Activated CD4-positive, CD25-positive, alpha-beta regulatory T cell treated with anti-CD3 and anti-CD28 coated beads, Interleukin-2, amount 50 U/mL, for 16 hours (primary cell): ENCODE measurements at regions not wholly inside any gene's neighbourhood (a gene's known extent, or its start where the extent isn't known, plus 50 kb on each side); places are given as distances from the start of the nearest gene placed in this dataset.

Source experiments
- DNase-seq: peaks from one replicate; pipeline ENCODE4 v3.0.0-alpha.2; 2020; ENCODE audit warnings: low read depth, low spot score

- DNase-seq, result no peak
These were observed 168.7 kb downstream of the C5orf15 start for GRCh38 chr5:133799571-133800237.

GRCh38 chr5:133797167-133797566 is 171.3 kb downstream of the C5orf15 start:
- no peak for DNase-seq

GRCh38 chr5:133796186-133796585 is 172.2 kb downstream of the C5orf15 start:
- no peak for DNase-seq

GRCh38 chr5:133794771-133795415 is 173.5 kb downstream of the C5orf15 start:
- DNase-seq, result no peak

GRCh38 chr5:133793756-133794465 is 174.5 kb downstream of the C5orf15 start:
- DNase-seq, result no peak

GRCh38 chr5:133792655-133793054 is 175.8 kb downstream of the C5orf15 start:
- DNase-seq, result no peak

- DNase-seq, result no peak
These were observed 176.4 kb downstream of the C5orf15 start for GRCh38 chr5:133792024-133792423.

- DNase-seq, result no peak
These were observed 177.5 kb downstream of the C5orf15 start for GRCh38 chr5:133790898-133791297.

GRCh38 chr5:133789428-133789827 is 177.1 kb upstream of the FSTL4 start:
- DNase-seq, result no peak

GRCh38 chr5:133788121-133788520 is 175.8 kb upstream of the FSTL4 start:
- DNase-seq, result no peak

GRCh38 chr5:133786420-133786819 is 174.1 kb upstream of the FSTL4 start:
- DNase-seq, result no peak

- no peak for DNase-seq
These were observed 172.8 kb upstream of the FSTL4 start for GRCh38 chr5:133785182-133785581.

GRCh38 chr5:133783481-133783880 is 171.1 kb upstream of the FSTL4 start:
- DNase-seq, result no peak

- no peak for DNase-seq
These were observed 170.4 kb upstream of the FSTL4 start for GRCh38 chr5:133782736-133783135.

- no peak for DNase-seq
These were observed 169.3 kb upstream of the FSTL4 start for GRCh38 chr5:133781436-133782225.

GRCh38 chr5:133780619-133781280 is 168.4 kb upstream of the FSTL4 start:
- DNase-seq, result no peak

- DNase-seq, result no peak
These were observed 167.6 kb upstream of the FSTL4 start for GRCh38 chr5:133779828-133780475.

GRCh38 chr5:133778636-133779035 is 166.3 kb upstream of the FSTL4 start:
- DNase-seq, result no peak

GRCh38 chr5:133777951-133778350 is 165.6 kb upstream of the FSTL4 start:
- DNase-seq, result no peak

GRCh38 chr5:133775584-133776304 is 163.4 kb upstream of the FSTL4 start:
- DNase-seq, result no peak
